HUES64 (cell line): ENCODE measurements at regions not wholly inside any gene's neighbourhood (a gene's known extent, or its start where the extent isn't known, plus 50 kb on each side); places are given as distances from the start of the nearest gene placed in this dataset.
A peak's percentile ranks its signal among the peaks of the same experiment; 100 is the strongest.
"Not testable (repeated sequence)": the region's sequence is repeated elsewhere in the genome, so short reads cannot be mapped to it uniquely, and the experiment has no call there.

Experiments
- H3K27ac ChIP-seq: 2 replicates; pipeline ENCODE4 v1.7.0; 2013; ENCODE audit warnings: low read depth, low read length, inconsistent platforms
- H3K27me3 ChIP-seq: 2 replicates; pipeline ENCODE4 v1.6.1; 2013; ENCODE audit warnings: mild to moderate bottlenecking, low read length; ENCODE audit not compliant: insufficient read depth
- H3K36me3 ChIP-seq: 2 replicates; pipeline ENCODE4 v1.6.1; 2013; ENCODE audit warnings: mild to moderate bottlenecking, low read length; ENCODE audit not compliant: insufficient read depth
- H3K4me1 ChIP-seq: 2 replicates; pipeline ENCODE4 v1.6.1; 2013; ENCODE audit warnings: mild to moderate bottlenecking, low read length, moderate library complexity; ENCODE audit not compliant: insufficient read depth
- H3K4me3 ChIP-seq: 2 replicates; pipeline ENCODE4 v1.5.1; 2013; ENCODE audit warnings: mild to moderate bottlenecking, low read length, moderate library complexity
- H3K9ac ChIP-seq: 2 replicates; pipeline ENCODE4 v1.6.1; 2013; ENCODE audit warnings: mild to moderate bottlenecking, low read depth, low read length
- H3K9me3 ChIP-seq: 2 replicates; pipeline ENCODE4 v1.6.1; 2013; ENCODE audit warnings: low read depth, low read length; ENCODE audit not compliant: insufficient read depth
- WGBS: fragments of 150-250, 120-280 bp; methylation state at CpG from one replicate; pipeline ENCODE4 v1.1.7; 2013; ENCODE audit warnings: missing lambda C conversion rate; 5-methylcytosine and 5-hydroxymethylcytosine counted together

GRCh38 chr3:109995377-109995776 is 658.0 kb upstream of the DPPA4 start:
- Histone ChIP-seq H3K36me3 (no peaks in the 10 kb centered on the region), H3K27ac (no peak overlapping the region), H3K4me1 (no peaks in the 10 kb centered on the region)

GRCh38 chr3:110001905-110002304 is 664.6 kb upstream of the DPPA4 start:
- H3K9me3 ChIP-seq, H3K4me1 ChIP-seq, H3K27ac ChIP-seq, H3K9ac ChIP-seq, H3K4me3 ChIP-seq, H3K36me3 ChIP-seq, H3K27me3 ChIP-seq: not testable (repeated sequence)
- 96% methylated on average over 4 of the region's 4 CpGs for WGBS

More at GRCh38 chr3:109995377-109995776, 658.0 kb upstream of the DPPA4 start:
- Histone ChIP-seq H3K4me3 (no peak overlapping the region), H3K9ac (no peak overlapping the region), H3K9me3 (no peaks in the 10 kb centered on the region), H3K27me3 (no peaks in the 10 kb centered on the region)

GRCh38 chr3:110006913-110007312 is 669.6 kb upstream of the DPPA4 start:
- H3K9ac ChIP-seq: no peak overlapping the region
- WGBS: 81% methylated on average over 3 of the region's 3 CpGs
- H3K4me1 ChIP-seq: no peaks in the 10 kb centered on the region
- H3K9me3 ChIP-seq: no peaks in the 10 kb centered on the region
- no peak overlapping the region for H3K27ac ChIP-seq
- H3K27me3 ChIP-seq: no peaks in the 10 kb centered on the region
- no peak overlapping the region for H3K4me3 ChIP-seq
- H3K36me3 ChIP-seq: no peaks in the 10 kb centered on the region

- Histone ChIP-seq H3K36me3 (no peaks in the 10 kb centered on the region), H3K27me3 (no peaks in the 10 kb centered on the region), H3K9ac (no peak overlapping the region), H3K9me3 (no peaks in the 10 kb centered on the region), H3K27ac (no peak overlapping the region), H3K4me3 (no peak overlapping the region), H3K4me1 (peaks cover 32% of the 10 kb centered on the region)
- WGBS: 97% methylated on average over 3 of the region's 4 CpGs
These were observed 678.1 kb upstream of the DPPA4 start for GRCh38 chr3:110015231-110015963.

- Histone ChIP-seq H3K9ac (no peak overlapping the region), H3K36me3 (no peaks in the 10 kb centered on the region), H3K9me3 (no peaks in the 10 kb centered on the region), H3K4me3 (no peak overlapping the region), H3K27ac (peak overlapping the region; percentile 15; the same call in 1 of the 2 replicates), H3K4me1 (peaks cover 32% of the 10 kb centered on the region), H3K27me3 (no peaks in the 10 kb centered on the region)
- 83% methylated on average over 3 of the region's 3 CpGs for WGBS
These were observed 679.0 kb upstream of the DPPA4 start for GRCh38 chr3:110016235-110016815.

- Histone ChIP-seq H3K27ac (no peak overlapping the region), H3K36me3 (no peaks in the 10 kb centered on the region), H3K9ac (no peak overlapping the region), H3K4me1 (peaks cover 32% of the 10 kb centered on the region), H3K4me3 (no peak overlapping the region), H3K27me3 (no peaks in the 10 kb centered on the region), H3K9me3 (no peaks in the 10 kb centered on the region)
These were observed 680.0 kb upstream of the DPPA4 start for GRCh38 chr3:110017304-110017703.

GRCh38 chr3:110021659-110022058 is 684.3 kb upstream of the DPPA4 start:
- WGBS: no CpG with 5 or more reads among the region's 1 CpG

GRCh38 chr3:110023022-110023421 is 685.7 kb upstream of the DPPA4 start:
- H3K9me3 ChIP-seq, H3K4me1 ChIP-seq: not testable (repeated sequence)
- WGBS: 95% methylated on average over 1 of the region's 1 CpG

More at GRCh38 chr3:110021659-110022058, 684.3 kb upstream of the DPPA4 start:
- Histone ChIP-seq H3K9me3 (no peaks in the 10 kb centered on the region), H3K4me3 (no peak overlapping the region), H3K27ac (no peak overlapping the region), H3K36me3 (no peaks in the 10 kb centered on the region), H3K9ac (no peak overlapping the region), H3K27me3 (no peaks in the 10 kb centered on the region), H3K4me1 (peaks cover 19% of the 10 kb centered on the region)

GRCh38 chr3:110026421-110026820 is 689.1 kb upstream of the DPPA4 start:
- WGBS: 95% methylated on average over 2 of the region's 2 CpGs

More at GRCh38 chr3:110023022-110023421, 685.7 kb upstream of the DPPA4 start:
- not testable (repeated sequence) for H3K27ac ChIP-seq, H3K9ac ChIP-seq, H3K4me3 ChIP-seq, H3K36me3 ChIP-seq, H3K27me3 ChIP-seq

GRCh38 chr3:110027446-110028080 is 690.2 kb upstream of the DPPA4 start:
- Histone ChIP-seq H3K9me3 (no peaks in the 10 kb centered on the region), H3K27ac (no peak overlapping the region), H3K4me1 (no peaks in the 10 kb centered on the region), H3K27me3 (no peaks in the 10 kb centered on the region), H3K4me3 (no peak overlapping the region), H3K9ac (no peak overlapping the region), H3K36me3 (no peaks in the 10 kb centered on the region)
- WGBS: 95% methylated on average over 4 of the region's 4 CpGs

More at GRCh38 chr3:110026421-110026820, 689.1 kb upstream of the DPPA4 start:
- Histone ChIP-seq H3K27ac (no peak overlapping the region), H3K4me1 (no peaks in the 10 kb centered on the region), H3K36me3 (no peaks in the 10 kb centered on the region), H3K9me3 (no peaks in the 10 kb centered on the region), H3K27me3 (no peaks in the 10 kb centered on the region), H3K9ac (no peak overlapping the region), H3K4me3 (no peak overlapping the region)

GRCh38 chr3:110031975-110032374 is 694.6 kb upstream of the DPPA4 start:
- 82% methylated on average over 2 of the region's 2 CpGs for WGBS
- H3K27me3 ChIP-seq: no peaks in the 10 kb centered on the region

More at GRCh38 chr3:110031975-110032374, 694.6 kb upstream of the DPPA4 start:
- Histone ChIP-seq H3K9me3 (no peaks in the 10 kb centered on the region), H3K4me3 (no peak overlapping the region), H3K36me3 (no peaks in the 10 kb centered on the region), H3K27ac (no peak overlapping the region), H3K4me1 (no peaks in the 10 kb centered on the region), H3K9ac (no peak overlapping the region)
